HG02840 (cell line): ENCODE measurements at regions not wholly inside any gene's neighbourhood (a gene's known extent, or its start where the extent isn't known, plus 50 kb on each side); places are given as distances from the start of the nearest gene placed in this dataset.
A peak's percentile ranks its signal among the peaks of the same experiment; 100 is the strongest.
"Not testable (repeated sequence)": the region's sequence is repeated elsewhere in the genome, so short reads cannot be mapped to it uniquely, and the experiment has no call there.

Source experiments
- ATAC-seq: cut with Tn5 transposase; IDR thresholded peaks from one replicate; pipeline ENCODE4 v1.9.1; 2021; ENCODE audit warnings: mild to moderate bottlenecking, moderate library complexity, moderate number of reproducible peaks; ENCODE audit not compliant: unreplicated experiment, low FRiP score

GRCh38 chr2:16777123-16777870 lies 111.7 kb upstream of the CYRIA start:
- no peak for ATAC-seq

- ATAC-seq, result no peak
These were observed 110.2 kb upstream of the CYRIA start for GRCh38 chr2:16775899-16776231.

- ATAC-seq, result no peak
These were observed 109.6 kb upstream of the CYRIA start for GRCh38 chr2:16774980-16775898.

GRCh38 chr2:16774091-16774490 lies 108.5 kb upstream of the CYRIA start:
- ATAC-seq, result no peak

- peak; percentile 57 for ATAC-seq
These were observed 107.6 kb upstream of the CYRIA start for GRCh38 chr2:16773080-16773713.

GRCh38 chr2:16767789-16768476 lies 102.3 kb upstream of the CYRIA start:
- no peak for ATAC-seq

- ATAC-seq, result no peak
These were observed 99.7 kb upstream of the CYRIA start for GRCh38 chr2:16765356-16765755.

- ATAC-seq, result no peak
These were observed 98.9 kb upstream of the CYRIA start for GRCh38 chr2:16764487-16764886.

GRCh38 chr2:16763493-16763899 lies 97.9 kb upstream of the CYRIA start:
- no peak for ATAC-seq

- no peak for ATAC-seq
These were observed 97.4 kb upstream of the CYRIA start for GRCh38 chr2:16763056-16763455.

GRCh38 chr2:16760426-16760825 lies 94.8 kb upstream of the CYRIA start:
- ATAC-seq, result no peak

GRCh38 chr2:16756831-16757644 lies 91.4 kb upstream of the CYRIA start:
- ATAC-seq, result peak; percentile 90

GRCh38 chr2:16755442-16755841 lies 89.8 kb upstream of the CYRIA start:
- ATAC-seq, result no peak

- not testable (repeated sequence) for ATAC-seq
These were observed 87.4 kb upstream of the CYRIA start for GRCh38 chr2:16753025-16753424.

GRCh38 chr2:16750925-16751214 lies 85.2 kb upstream of the CYRIA start:
- not testable (repeated sequence) for ATAC-seq

GRCh38 chr2:16750175-16750924 lies 84.7 kb upstream of the CYRIA start:
- ATAC-seq, result no peak

- ATAC-seq, result not testable (repeated sequence)
These were observed 83.1 kb upstream of the CYRIA start for GRCh38 chr2:16748511-16749266.

GRCh38 chr2:16747689-16748088 lies 82.1 kb upstream of the CYRIA start:
- no peak for ATAC-seq

GRCh38 chr2:16747257-16747656 lies 81.6 kb upstream of the CYRIA start:
- no peak for ATAC-seq
